ENCODE measurements at regions not wholly inside any gene's neighbourhood (a gene's known extent, or its start where the extent isn't known, plus 50 kb on each side); places are given as distances from the start of the nearest gene placed in this dataset.

DNA sequence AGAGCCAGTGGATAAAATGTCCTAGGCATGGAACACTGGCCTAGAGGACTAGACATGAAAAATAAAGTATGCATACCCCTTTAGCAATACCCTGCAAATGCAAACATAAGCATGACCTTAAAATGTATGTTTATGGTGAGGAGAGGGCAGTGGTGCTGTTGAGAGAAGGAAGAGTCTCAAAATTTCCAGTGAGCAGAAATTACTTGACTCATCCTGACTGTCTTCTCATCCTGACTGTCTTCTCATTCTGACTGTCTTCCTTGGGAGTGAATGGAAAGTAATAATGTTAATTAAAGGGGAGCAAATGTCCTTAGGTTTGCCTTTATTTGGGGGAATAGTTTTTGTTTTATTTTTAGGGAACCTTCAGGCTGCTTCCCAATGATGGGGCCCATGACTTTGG lies 121.5 kb upstream of the GALNT15 start:
- Mint-ChIP-seq H3K27ac (no peak overlapping the region), H3K9me3 (ENCODE audit: insufficient read depth) (no peaks in the 10 kb centered on the region), H3K27me3 (peaks cover 3% of the 10 kb centered on the region), H3K4me1 (no peaks in the 10 kb centered on the region), H3K4me3 (no peak overlapping the region)
- H3K9ac ChIP-seq (ENCODE audit: low read length) = no peak overlapping the region
- no peaks in the 10 kb centered on the region for H3K79me2 ChIP-seq (ENCODE audit: control insufficient read depth, insufficient read depth, low read length)
- CTCF ChIA-PET = no interaction called here
- H3K27ac ChIP-seq (ENCODE audit: low read length in 2 of 2) = no peak overlapping the region
- no peaks in the 10 kb centered on the region for H3K9me3 ChIP-seq (ENCODE audit: control extremely low read depth in 1 of 3, control insufficient read depth in 2 of 3, insufficient read depth in 1 of 3, low read length in 2 of 3)
- intact Hi-C loops (cut with micrococcal nuclease) = no loop called here
- no peak overlapping the region for H2AFZ ChIP-seq (ENCODE audit: insufficient read depth, low read depth, low read length, poor library complexity, severe bottlenecking)
- H3K4me2 ChIP-seq (replicated peaks; ENCODE audit: low read depth, low read length, poor library complexity, severe bottlenecking) = no peak overlapping the region
- POLR2A ChIA-PET = no interaction called here
- H4K20me1 ChIP-seq (ENCODE audit: control insufficient read depth, insufficient read depth, low read length, poor library complexity, severe bottlenecking) = no peaks in the 10 kb centered on the region
- no peak overlapping the region for H3K4me3 ChIP-seq (ENCODE audit: control extremely low read depth in 1 of 5, extremely low read depth in 1 of 5, insufficient read depth in 1 of 5, low read depth in 2 of 5, low read length in 4 of 5)
- H3K4me1 ChIP-seq (ENCODE audit: control insufficient read depth in 2 of 2, insufficient read depth in 2 of 2, low read length in 2 of 2) = no peaks in the 10 kb centered on the region
- no peaks in the 10 kb centered on the region for H3K36me3 ChIP-seq (replicated peaks in 1 of 2; ENCODE audit: control extremely low read depth in 1 of 2, control insufficient read depth in 1 of 2, extremely low read depth in 1 of 2, insufficient read depth in 2 of 2, low read length in 1 of 2)
- H3K27me3 ChIP-seq (replicated peaks in 1 of 4; ENCODE audit: control extremely low read depth in 1 of 4, control insufficient read depth in 3 of 4, insufficient read depth in 4 of 4, low read length in 3 of 4) = no peaks in the 10 kb centered on the region
- ATAC-seq (ENCODE audit: low read depth) = no peak
- DNase-seq = no peak
- TF ChIP-seq, protein P1, sequence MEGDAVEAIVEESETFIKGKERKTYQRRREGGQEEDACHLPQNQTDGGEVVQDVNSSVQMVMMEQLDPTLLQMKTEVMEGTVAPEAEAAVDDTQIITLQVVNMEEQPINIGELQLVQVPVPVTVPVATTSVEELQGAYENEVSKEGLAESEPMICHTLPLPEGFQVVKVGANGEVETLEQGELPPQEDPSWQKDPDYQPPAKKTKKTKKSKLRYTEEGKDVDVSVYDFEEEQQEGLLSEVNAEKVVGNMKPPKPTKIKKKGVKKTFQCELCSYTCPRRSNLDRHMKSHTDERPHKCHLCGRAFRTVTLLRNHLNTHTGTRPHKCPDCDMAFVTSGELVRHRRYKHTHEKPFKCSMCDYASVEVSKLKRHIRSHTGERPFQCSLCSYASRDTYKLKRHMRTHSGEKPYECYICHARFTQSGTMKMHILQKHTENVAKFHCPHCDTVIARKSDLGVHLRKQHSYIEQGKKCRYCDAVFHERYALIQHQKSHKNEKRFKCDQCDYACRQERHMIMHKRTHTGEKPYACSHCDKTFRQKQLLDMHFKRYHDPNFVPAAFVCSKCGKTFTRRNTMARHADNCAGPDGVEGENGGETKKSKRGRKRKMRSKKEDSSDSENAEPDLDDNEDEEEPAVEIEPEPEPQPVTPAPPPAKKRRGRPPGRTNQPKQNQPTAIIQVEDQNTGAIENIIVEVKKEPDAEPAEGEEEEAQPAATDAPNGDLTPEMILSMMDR (IDR thresholded peaks at IDR 0.05) = no peak
- TF ChIP-seq EZH2 (IDR thresholded peaks at IDR 0.05; ENCODE audit: borderline replicate concordance, insufficient read depth, low read depth, low read length, poor library complexity, severe bottlenecking) = no peak

DNA sequence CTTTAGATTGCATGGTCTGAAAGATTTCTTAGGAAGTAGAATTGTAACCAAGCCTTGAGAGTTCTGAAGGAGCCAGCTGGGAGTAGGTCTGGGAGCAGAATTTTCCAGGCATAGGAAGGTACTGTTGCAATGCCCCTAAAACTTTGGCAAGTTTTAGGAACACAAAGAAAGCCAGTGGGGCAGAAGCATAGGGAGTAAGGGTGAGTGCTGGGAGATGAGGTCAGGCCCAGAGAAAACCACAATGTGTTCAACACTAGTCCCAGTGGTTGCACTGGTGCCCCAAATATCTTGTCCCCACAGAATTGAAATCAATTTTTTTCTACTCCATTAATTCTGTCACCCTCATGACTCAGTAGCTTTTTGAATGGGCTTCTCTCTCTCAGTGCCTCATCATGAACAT lies 120.7 kb upstream of the GALNT15 start:
- no peaks in the 10 kb centered on the region for H3K4me1 ChIP-seq (ENCODE audit: control insufficient read depth in 2 of 2, insufficient read depth in 2 of 2, low read length in 2 of 2)
- H3K27ac ChIP-seq (ENCODE audit: low read length in 2 of 2) = no peak overlapping the region
- H3K9ac ChIP-seq (ENCODE audit: low read length) = no peak overlapping the region
- intact Hi-C loops (cut with micrococcal nuclease) = no loop called here
- H3K9me3 ChIP-seq (ENCODE audit: control extremely low read depth in 1 of 3, control insufficient read depth in 2 of 3, insufficient read depth in 1 of 3, low read length in 2 of 3) = no peaks in the 10 kb centered on the region
- no peak for ATAC-seq (ENCODE audit: low read depth)
- no peak overlapping the region for H2AFZ ChIP-seq (ENCODE audit: insufficient read depth, low read depth, low read length, poor library complexity, severe bottlenecking)
- no peaks in the 10 kb centered on the region for H3K36me3 ChIP-seq (replicated peaks in 1 of 2; ENCODE audit: control extremely low read depth in 1 of 2, control insufficient read depth in 1 of 2, extremely low read depth in 1 of 2, insufficient read depth in 2 of 2, low read length in 1 of 2)
- Mint-ChIP-seq H3K27me3 (peaks cover 3% of the 10 kb centered on the region), H3K27ac (no peak overlapping the region), H3K9me3 (ENCODE audit: insufficient read depth) (no peaks in the 10 kb centered on the region), H3K4me3 (no peak overlapping the region), H3K4me1 (no peaks in the 10 kb centered on the region)
- H4K20me1 ChIP-seq (ENCODE audit: control insufficient read depth, insufficient read depth, low read length, poor library complexity, severe bottlenecking) = no peaks in the 10 kb centered on the region
- H3K4me3 ChIP-seq (ENCODE audit: control extremely low read depth in 1 of 5, extremely low read depth in 1 of 5, insufficient read depth in 1 of 5, low read depth in 2 of 5, low read length in 4 of 5) = no peak overlapping the region
- ChIA-PET CTCF (no interaction called here), POLR2A (no interaction called here)
- no peaks in the 10 kb centered on the region for H3K79me2 ChIP-seq (ENCODE audit: control insufficient read depth, insufficient read depth, low read length)
- no peak overlapping the region for H3K4me2 ChIP-seq (replicated peaks; ENCODE audit: low read depth, low read length, poor library complexity, severe bottlenecking)
- no peaks in the 10 kb centered on the region for H3K27me3 ChIP-seq (replicated peaks in 1 of 4; ENCODE audit: control extremely low read depth in 1 of 4, control insufficient read depth in 3 of 4, insufficient read depth in 4 of 4, low read length in 3 of 4)
- TF ChIP-seq EZH2 (IDR thresholded peaks at IDR 0.05; ENCODE audit: borderline replicate concordance, insufficient read depth, low read depth, low read length, poor library complexity, severe bottlenecking) = no peak
- TF ChIP-seq, protein P1 (IDR thresholded peaks at IDR 0.05) = no peak
- no peak for DNase-seq
